NB4 (cell line): ENCODE measurements at regions not wholly inside any gene's neighbourhood (a gene's known extent, or its start where the extent isn't known, plus 50 kb on each side); places are given as distances from the start of the nearest gene placed in this dataset.

Experiments
- CTCF ChIP-seq: IDR thresholded peaks from one replicate; pipeline ENCODE4 v1.5.1; 2012; ENCODE audit warnings: low read depth, low read length
- MAX ChIP-seq: IDR thresholded peaks from 2 replicates; pipeline ENCODE4 v1.6.1; 2011; ENCODE audit warnings: low read depth, low read length
- MYC ChIP-seq: IDR thresholded peaks from 2 replicates; pipeline ENCODE4 v1.6.1; 2011; ENCODE audit warnings: low read depth, low read length
- POLR2A ChIP-seq: IDR thresholded peaks from 2 replicates; pipeline ENCODE4 v1.6.1; 2011; ENCODE audit warnings: mild to moderate bottlenecking; ENCODE audit not compliant: insufficient read length; ENCODE audit errors: extremely low read depth

- TF ChIP-seq POLR2A: no peak
- TF ChIP-seq CTCF: no peak
- no peak for TF ChIP-seq MAX
- no peak for TF ChIP-seq MYC
Measured at GRCh38 chr11:128181088-128181480, 406.3 kb downstream of the ETS1 start.
